SK-N-SH (cell line): ENCODE measurements at regions not wholly inside any gene's neighbourhood (a gene's known extent, or its start where the extent isn't known, plus 50 kb on each side); places are given as distances from the start of the nearest gene placed in this dataset.
"Not testable (repeated sequence)": the region's sequence is repeated elsewhere in the genome, so short reads cannot be mapped to it uniquely, and the experiment has no call there.

Source experiments
- CTCF ChIA-PET: fragments of 300-600, 350-600 bp; formaldehyde crosslinking; extraction: SDS; loops from one replicate; lab custom pipeline; 2021; lab: Yijun Ruan, JAX
- POLR2A ChIA-PET: fragments of 350-600 bp; sonication (Branson Sonifier 250); formaldehyde crosslinking; extraction: SDS; loops from one replicate; lab custom pipeline; 2020; ENCODE audit warnings: antibody characterized with exemption, inconsistent platforms; lab: Yijun Ruan, JAX
- DNase-seq: peaks from one replicate; pipeline ENCODE4 v3.0.0; 2012
- H2AFZ ChIP-seq: fragments of 200-600 bp; sonication (generic); 2 replicates; pipeline ENCODE4 v1.8.1; 2016; ENCODE audit warnings: antibody characterized with exemption, mild to moderate bottlenecking, low read depth
- H3F3A ChIP-seq: fragments of 200-600 bp; sonication (generic); replicated peaks from 2 replicates; pipeline ENCODE3; 2016; ENCODE audit warnings: antibody characterized with exemption, mild to moderate bottlenecking; ENCODE audit not compliant: insufficient read depth
- H3K27ac ChIP-seq, 2 experiments: fragments of 200-500 bp in 1 of 2; fragments of 200-600 bp in 1 of 2; sonication (Bioruptor generic) in 1 of 2; sonication (generic), shearing (Covaris generic) in 1 of 2; 2 replicates each; pipeline versions ENCODE4 v1.5.1 to v1.6.1; 2014 to 2016; ENCODE audit warnings: low read depth in 2 of 2, inconsistent platforms in 1 of 2, low read length in 1 of 2, mild to moderate bottlenecking in 1 of 2, mixed read lengths in 1 of 2
- H3K27me3 ChIP-seq: fragments of 200-600 bp; sonication (generic), shearing (Covaris generic); 2 replicates; pipeline ENCODE4 v1.6.1; 2016; ENCODE audit warnings: mixed run types; ENCODE audit not compliant: insufficient read depth
- H3K36me3 ChIP-seq, 2 experiments: fragments of 200-500 bp in 1 of 2; fragments of 200-600 bp in 1 of 2; sonication (Bioruptor generic) in 1 of 2; sonication (generic) in 1 of 2; replicated peaks in 1 of 2; 2 replicates each; pipeline versions ENCODE3 to v1.5.1; 2014 to 2016; ENCODE audit warnings: low read length in 1 of 2, mild to moderate bottlenecking in 1 of 2; ENCODE audit not compliant: insufficient read depth in 2 of 2, control insufficient read depth in 1 of 2
- H3K4me1 ChIP-seq, 2 experiments: fragments of 200-500 bp in 1 of 2; fragments of 200-600 bp in 1 of 2; sonication (Bioruptor generic) in 1 of 2; sonication (generic), shearing (Covaris generic) in 1 of 2; 2 replicates each; pipeline versions ENCODE4 v1.5.1 to v1.6.1; 2014 to 2016; ENCODE audit warnings: low read depth in 1 of 2, low read length in 1 of 2, mixed run types in 1 of 2; ENCODE audit not compliant: insufficient read depth in 2 of 2, control insufficient read depth in 1 of 2
- H3K4me2 ChIP-seq: fragments of 200-600 bp; sonication (generic), shearing (Covaris generic); 2 replicates; pipeline ENCODE4 v1.6.1; 2017; ENCODE audit warnings: mixed run types
- H3K4me3 ChIP-seq, 2 experiments: fragments of 200-500 bp in 1 of 2; fragments of 200-600 bp in 1 of 2; sonication (Bioruptor generic) in 1 of 2; sonication (generic), shearing (Covaris generic) in 1 of 2; 2 replicates each; pipeline versions ENCODE4 v1.5.1 to v1.8.1; 2014 to 2016; ENCODE audit warnings: low read depth in 2 of 2, inconsistent platforms in 1 of 2, low read length in 1 of 2, mild to moderate bottlenecking in 1 of 2, mixed read lengths in 1 of 2, moderate library complexity in 1 of 2
- H3K79me2 ChIP-seq: fragments of 200-600 bp; sonication (generic); 2 replicates; pipeline ENCODE4 v1.8.1; 2017; ENCODE audit warnings: mild to moderate bottlenecking; ENCODE audit not compliant: insufficient read depth
- H3K9ac ChIP-seq: fragments of 200-600 bp; sonication (generic); 2 replicates; pipeline ENCODE4 v1.6.1; 2017; ENCODE audit warnings: mixed run types
- H3K9me2 ChIP-seq: fragments of 200-600 bp; sonication (generic); 2 replicates; pipeline ENCODE4 v1.6.1; 2017; ENCODE audit warnings: mixed run types
- H3K9me3 ChIP-seq: fragments of 200-600 bp; sonication (generic); 2 replicates; pipeline ENCODE4 v1.6.1; 2017; ENCODE audit warnings: mixed run types, mild to moderate bottlenecking, moderate library complexity
- H4K20me1 ChIP-seq: fragments of 200-600 bp; sonication (generic); 2 replicates; pipeline ENCODE4 v1.6.1; 2017; ENCODE audit warnings: mild to moderate bottlenecking, mixed run types; ENCODE audit not compliant: insufficient read depth
- CTCF ChIP-seq: fragments of 200-600 bp; sonication (generic); IDR thresholded peaks from 2 replicates; pipeline ENCODE4 v1.6.1; 2017; ENCODE audit warnings: antibody characterized with exemption, mild to moderate bottlenecking, moderate library complexity
- ELF1 ChIP-seq: IDR thresholded peaks from 2 replicates; pipeline ENCODE4 v1.4.0; 2012
- FOSL2 ChIP-seq: IDR thresholded peaks from 2 replicates; pipeline ENCODE4 v1.4.0; 2012; ENCODE audit warnings: low read depth, mild to moderate bottlenecking, moderate library complexity, borderline replicate concordance
- FOXM1 ChIP-seq: IDR thresholded peaks from 2 replicates; pipeline ENCODE4 v1.4.0; 2012; ENCODE audit warnings: low read depth, mild to moderate bottlenecking
- IRF3 ChIP-seq: fragments of 150-350 bp; IDR thresholded peaks from 2 replicates; pipeline ENCODE4 v1.6.1; 2016; ENCODE audit warnings: mild to moderate bottlenecking, low read depth, low read length
- MEF2A ChIP-seq: IDR thresholded peaks from 2 replicates; pipeline ENCODE4 v1.4.0; 2012; ENCODE audit warnings: low read depth, borderline replicate concordance
- MXI1 ChIP-seq: IDR thresholded peaks from 2 replicates; pipeline ENCODE4 v1.6.1; 2012; ENCODE audit warnings: mild to moderate bottlenecking, low read depth, low read length, improper control_type of control experiment
- PBX3 ChIP-seq: IDR thresholded peaks from 2 replicates; pipeline ENCODE4; 2012
- RAD21 ChIP-seq: IDR thresholded peaks from 2 replicates; pipeline ENCODE4 v1.6.1; 2012; ENCODE audit warnings: mild to moderate bottlenecking, low read length
- RFX5 ChIP-seq: IDR thresholded peaks from 2 replicates; pipeline ENCODE4 v1.6.1; 2012; ENCODE audit warnings: mild to moderate bottlenecking, improper control_type of control experiment, low read length
- SMC3 ChIP-seq: IDR thresholded peaks from 2 replicates; pipeline ENCODE4 v1.6.1; 2012; ENCODE audit warnings: low read depth, low read length, improper control_type of control experiment
- TEAD4 ChIP-seq: IDR thresholded peaks from 2 replicates; pipeline ENCODE4 v1.4.0; 2012; ENCODE audit warnings: mild to moderate bottlenecking, borderline replicate concordance; ENCODE audit not compliant: insufficient read depth
- USF2 ChIP-seq: fragments of 150-350 bp; IDR thresholded peaks from 2 replicates; pipeline ENCODE4 v1.6.1; 2017; ENCODE audit warnings: antibody characterized with exemption, low read length, low read depth, borderline replicate concordance
- YY1 ChIP-seq: IDR thresholded peaks from 2 replicates; pipeline ENCODE4 v1.4.0; 2012; ENCODE audit warnings: low read depth, mild to moderate bottlenecking
- ZBTB33 ChIP-seq: IDR thresholded peaks from 2 replicates; pipeline ENCODE4 v1.4.0; 2012; ENCODE audit warnings: low read depth, borderline replicate concordance
- WGBS: methylation state at CpG from one replicate; pipeline ENCODE4 v1.1.6; 2017; ENCODE audit warnings: low lambda C conversion rate; 5-methylcytosine and 5-hydroxymethylcytosine counted together

- Histone ChIP-seq H3K4me1 (no peaks in the 10 kb centered on the region; a peak in 1 of 4 replicates), H3K27me3 (no peaks in the 10 kb centered on the region), H3K79me2 (no peaks in the 10 kb centered on the region), H3K4me2 (no peak overlapping the region), H3K36me3 (no peaks in the 10 kb centered on the region), H3F3A (no peaks in the 10 kb centered on the region), H3K9ac (no peak overlapping the region), H2AFZ (no peak overlapping the region; the same call in 1 of the 2 replicates), H4K20me1 (no peaks in the 10 kb centered on the region), H3K4me3 (no peak overlapping the region), H3K9me2 (no peaks in the 10 kb centered on the region), H3K9me3 (no peaks in the 10 kb centered on the region; the same call in 1 of the 2 replicates), H3K27ac (no peak overlapping the region)
- POLR2A ChIA-PET: no interaction called here
- CTCF ChIA-PET: interaction anchor here (1.1 kb wide), 1 partner anchor 22 kb away, joined by 3 read pairs; no protein-coding TSS in a partner anchor
- TF ChIP-seq ELF1 (no peak), SMC3 (no peak), MXI1 (no peak), RAD21 (no peak), USF2 (no peak), RFX5 (no peak)
- DNase-seq: no peak
- WGBS: 90% methylated on average over 2 of the region's 2 CpGs
Observed at GRCh38 chr13:64127192-64127591, 2711.5 kb upstream of the PCDH20 start.

GRCh38 chr13:64121023-64121709, 2705.5 kb upstream of the PCDH20 start:
- H3K4me1 ChIP-seq, H3K79me2 ChIP-seq, H3K4me2 ChIP-seq, H3K9me2 ChIP-seq, H3K4me3 ChIP-seq, H2AFZ ChIP-seq, H3K27ac ChIP-seq, DNase-seq, H4K20me1 ChIP-seq, H3K36me3 ChIP-seq, H3K9ac ChIP-seq, H3K27me3 ChIP-seq, CTCF ChIA-PET, POLR2A ChIA-PET, H3K9me3 ChIP-seq, H3F3A ChIP-seq: not testable (repeated sequence)
- WGBS: 86% methylated on average over 15 of the region's 16 CpGs

GRCh38 chr13:64099994-64100393, 2684.3 kb upstream of the PCDH20 start:
- ChIA-PET POLR2A (no interaction called here), CTCF (no interaction called here)
- H3K4me3 ChIP-seq: no peak overlapping the region
- H3K36me3 ChIP-seq: no peaks in the 10 kb centered on the region
- H3K9ac ChIP-seq: no peak overlapping the region
- no peak overlapping the region for H3K27ac ChIP-seq
- no peaks in the 10 kb centered on the region for H3K9me3 ChIP-seq
- H3K79me2 ChIP-seq: no peaks in the 10 kb centered on the region
- H2AFZ ChIP-seq: no peak overlapping the region
- H3K27me3 ChIP-seq: no peaks in the 10 kb centered on the region
- H3K4me2 ChIP-seq: no peak overlapping the region
- no peaks in the 10 kb centered on the region; the same call in 1 of the 2 replicates for H3K9me2 ChIP-seq
- DNase-seq: no peak
- H4K20me1 ChIP-seq: no peaks in the 10 kb centered on the region
- no peaks in the 10 kb centered on the region for H3K4me1 ChIP-seq
- no peaks in the 10 kb centered on the region for H3F3A ChIP-seq
- WGBS: 88% methylated on average over 2 of the region's 2 CpGs
- no peak for TF ChIP-seq CTCF
- TF ChIP-seq FOSL2: no peak
- no peak for TF ChIP-seq IRF3
- no peak for TF ChIP-seq YY1
- TF ChIP-seq PBX3: no peak
- no peak for TF ChIP-seq MEF2A
- no peak for TF ChIP-seq FOXM1
- TF ChIP-seq TEAD4: no peak
- no peak for TF ChIP-seq ZBTB33
